HepG2 (cell line): ENCODE measurements at regions not wholly inside any gene's neighbourhood (a gene's known extent, or its start where the extent isn't known, plus 50 kb on each side); places are given as distances from the start of the nearest gene placed in this dataset.

Source experiments
- ATAC-seq: fragments of 200-7000 bp; cut with Tn5 transposase; 3 replicates; pipeline ENCODE4 v1.9.1; 2020; ENCODE audit warnings: mild to moderate bottlenecking, moderate library complexity
- BruUV-seq: library from RNA; stranded (reverse); fragments of 400-500 nt; replicated peaks from 2 replicates; lab custom pipeline; 2021; lab: Mats Ljungman, UMichigan
- CTCF ChIA-PET: fragments of 300-600 bp; formaldehyde crosslinking; extraction: SDS; loops from one replicate; lab custom pipeline; 2021; ENCODE audit warnings: low total read pairs, inconsistent platforms, low intra/inter-chr PET ratio; lab: Yijun Ruan, JAX
- POLR2A ChIA-PET: fragments of 350-600 bp; sonication (Branson Sonifier 250); formaldehyde crosslinking; loops from one replicate; lab custom pipeline; 2020; ENCODE audit warnings: antibody characterized with exemption, inconsistent platforms; lab: Yijun Ruan, JAX
- DNase-seq: peaks from one replicate; pipeline ENCODE4 v3.0.0-alpha.2; 2015; ENCODE audit warnings: low spot score
- FAIRE-seq: peaks from 3 replicates; lab custom pipeline; 2011; peaks lifted over from hg19 to GRCh38; lab: Jason Lieb, UNC
- H2AFZ ChIP-seq: one replicate; pipeline ENCODE4 v1.6.1; 2011; ENCODE audit warnings: low read length, inconsistent platforms
- H3K27ac ChIP-seq: fragments of 300-600 bp; 3 replicates; pipeline ENCODE4 v1.8.0; 2011; ENCODE audit warnings: mixed run types, mild to moderate bottlenecking, mixed read lengths, low read length, inconsistent platforms; ENCODE audit not compliant: insufficient read depth; ENCODE audit errors: extremely low read length
- H3K27me3 ChIP-seq, 2 experiments: fragments of 200-600 bp in 1 of 2; 2 replicates in 1 of 2; 3 replicates in 1 of 2; pipeline versions ENCODE4 v1.6.0 to v1.8.0; 2011; ENCODE audit warnings: low read length in 2 of 2, mild to moderate bottlenecking in 2 of 2, moderate library complexity in 2 of 2, inconsistent platforms in 1 of 2; ENCODE audit not compliant: insufficient read depth in 2 of 2, control insufficient read depth in 1 of 2
- H3K36me3 ChIP-seq, 2 experiments: fragments of 200-600 bp in 1 of 2; replicated peaks in 1 of 2; 2 replicates in 1 of 2; 3 replicates in 1 of 2; pipeline versions ENCODE4 v1.5.1 to v1.8.0; 2011; ENCODE audit warnings: low read length in 2 of 2, inconsistent platforms in 1 of 2; ENCODE audit not compliant: insufficient read depth in 2 of 2, control insufficient read depth in 1 of 2
- H3K4me1 ChIP-seq: 2 replicates; pipeline ENCODE4 v1.5.1; 2012; ENCODE audit warnings: low read length, inconsistent platforms; ENCODE audit not compliant: insufficient read depth
- H3K4me2 ChIP-seq: 2 replicates; pipeline ENCODE4 v1.6.0; 2011; ENCODE audit warnings: low read depth, low read length, inconsistent platforms
- H3K4me3 ChIP-seq, 3 experiments: fragments of 200-600 bp in 1 of 3; sonication (generic), shearing (Covaris generic) in 1 of 3; replicated peaks in 1 of 3; 2 replicates each; pipeline ENCODE4 v1.5.1; 2011 to 2016; ENCODE audit warnings: low read length in 3 of 3, inconsistent platforms in 2 of 3, low read depth in 2 of 3, mild to moderate bottlenecking in 2 of 3, control low read depth in 1 of 3, mixed read lengths in 1 of 3; ENCODE audit not compliant: insufficient read depth in 1 of 3
- H3K79me2 ChIP-seq: one replicate; pipeline ENCODE4 v1.6.1; 2011; ENCODE audit warnings: low read length, inconsistent platforms; ENCODE audit not compliant: insufficient read depth
- H3K9ac ChIP-seq: 2 replicates; pipeline ENCODE4 v1.6.0; 2011; ENCODE audit warnings: mild to moderate bottlenecking, low read depth, low read length, inconsistent platforms; ENCODE audit not compliant: insufficient read depth
- H3K9me3 ChIP-seq: 2 replicates; pipeline ENCODE4 v1.5.1; 2012; ENCODE audit warnings: mild to moderate bottlenecking, low read length
- H4K20me1 ChIP-seq: 2 replicates; pipeline ENCODE4 v1.6.0; 2011; ENCODE audit warnings: inconsistent platforms, mild to moderate bottlenecking, low read length, moderate library complexity; ENCODE audit not compliant: insufficient read depth
- CCAR2 ChIP-seq: fragments of 200-400 bp; formaldehyde crosslinking; optimal IDR thresholded peaks from 2 replicates; pipeline ENCODE3; 2018; ENCODE audit warnings: low read depth, mild to moderate bottlenecking, low read length, moderate library complexity
- GABPA ChIP-seq, 2 experiments: IDR thresholded peaks; 2 replicates each; pipeline ENCODE4 v1.6.1; 2011 to 2016; ENCODE audit warnings: low read depth in 2 of 2, low read length in 1 of 2, missing biosample characterization in 1 of 2, missing genetic modification characterization in 1 of 2
- MTF1 ChIP-seq: sonication (generic); formaldehyde crosslinking; IDR thresholded peaks from 2 replicates; pipeline ENCODE4 v1.5.0; 2020; ENCODE audit warnings: missing genetic modification reagents
- RBFOX2 ChIP-seq: fragments of 200-400 bp; formaldehyde crosslinking; IDR thresholded peaks from 2 replicates; pipeline ENCODE4 v1.6.1; 2017; ENCODE audit warnings: low read depth, mild to moderate bottlenecking, low read length
- RBM39 ChIP-seq: fragments of 200-400 bp; formaldehyde crosslinking; IDR thresholded peaks from one replicate; pipeline ENCODE4 v1.6.1; 2018; ENCODE audit warnings: antibody characterized with exemption, mild to moderate bottlenecking, low read depth, low read length; ENCODE audit not compliant: poor library complexity, severe bottlenecking
- ZNF10 ChIP-seq: sonication (generic); formaldehyde crosslinking; IDR thresholded peaks from 2 replicates; pipeline ENCODE4 v1.4.0; 2020; ENCODE audit warnings: mild to moderate bottlenecking, low read depth, missing genetic modification reagents, borderline replicate concordance
- ZNF570 ChIP-seq: sonication (generic); formaldehyde crosslinking; IDR thresholded peaks from 2 replicates; pipeline ENCODE4 v1.4.0; 2020; ENCODE audit warnings: mild to moderate bottlenecking, missing genetic modification reagents, borderline replicate concordance
- WGBS: methylation state at CpG from one replicate; pipeline ENCODE4 v1.1.6; 2017; ENCODE audit warnings: low lambda C conversion rate; 5-methylcytosine and 5-hydroxymethylcytosine counted together
- in situ Hi-C: cut with HindIII; loops from 2 replicates; pipeline ENCODE4 v1.10.0; 2017; ENCODE audit warnings: low pct_unique_long_range_greater_than_20kb; ENCODE audit not compliant: extremely low pct_ligation_motif_present
- intact Hi-C: fragments of 100-400 bp; cut with micrococcal nuclease; formaldehyde crosslinking; loops from one replicate; pipeline ENCODE4 v1.10.0; 2022; ENCODE audit not compliant: unreplicated experiment
- TF ChIP-seq, protein P1 (sequence below): sonication (generic); formaldehyde crosslinking; IDR thresholded peaks from 2 replicates; pipeline ENCODE4 v1.9.0; 2021; ENCODE audit warnings: mild to moderate bottlenecking, missing genetic modification reagents

GRCh38 chr12:83210933-83211332 lies 524.2 kb downstream of the TMTC2 start:
- in situ Hi-C loops, result no loop called here

More at GRCh38 chr12:83210933-83211332, 524.2 kb downstream of the TMTC2 start:
- WGBS, result 5% methylated on average over 2 of the region's 2 CpGs
- H3K4me1 ChIP-seq, result no peaks in the 10 kb centered on the region
- ChIA-PET CTCF (no interaction called here), POLR2A (no interaction called here)
- H3K9me3 ChIP-seq, result peaks cover 28% of the 10 kb centered on the region
- H3K4me2 ChIP-seq, result no peak overlapping the region
- DNase-seq, result no peak
- no peak for ATAC-seq
- no peak for TF ChIP-seq RBFOX2
- TF ChIP-seq ZNF570 (CRISPR knock-in tag), result no peak
- TF ChIP-seq ZNF10 (CRISPR knock-in tag), result no peak
- no peak for TF ChIP-seq GABPA (IDR thresholded peaks at IDR 0.05; ENCODE audit: low read depth, low read length)
- no peak for TF ChIP-seq GABPA (CRISPR knock-in tag; IDR thresholded peaks at IDR 0.05; ENCODE audit: low read depth)
- TF ChIP-seq, protein P1, sequence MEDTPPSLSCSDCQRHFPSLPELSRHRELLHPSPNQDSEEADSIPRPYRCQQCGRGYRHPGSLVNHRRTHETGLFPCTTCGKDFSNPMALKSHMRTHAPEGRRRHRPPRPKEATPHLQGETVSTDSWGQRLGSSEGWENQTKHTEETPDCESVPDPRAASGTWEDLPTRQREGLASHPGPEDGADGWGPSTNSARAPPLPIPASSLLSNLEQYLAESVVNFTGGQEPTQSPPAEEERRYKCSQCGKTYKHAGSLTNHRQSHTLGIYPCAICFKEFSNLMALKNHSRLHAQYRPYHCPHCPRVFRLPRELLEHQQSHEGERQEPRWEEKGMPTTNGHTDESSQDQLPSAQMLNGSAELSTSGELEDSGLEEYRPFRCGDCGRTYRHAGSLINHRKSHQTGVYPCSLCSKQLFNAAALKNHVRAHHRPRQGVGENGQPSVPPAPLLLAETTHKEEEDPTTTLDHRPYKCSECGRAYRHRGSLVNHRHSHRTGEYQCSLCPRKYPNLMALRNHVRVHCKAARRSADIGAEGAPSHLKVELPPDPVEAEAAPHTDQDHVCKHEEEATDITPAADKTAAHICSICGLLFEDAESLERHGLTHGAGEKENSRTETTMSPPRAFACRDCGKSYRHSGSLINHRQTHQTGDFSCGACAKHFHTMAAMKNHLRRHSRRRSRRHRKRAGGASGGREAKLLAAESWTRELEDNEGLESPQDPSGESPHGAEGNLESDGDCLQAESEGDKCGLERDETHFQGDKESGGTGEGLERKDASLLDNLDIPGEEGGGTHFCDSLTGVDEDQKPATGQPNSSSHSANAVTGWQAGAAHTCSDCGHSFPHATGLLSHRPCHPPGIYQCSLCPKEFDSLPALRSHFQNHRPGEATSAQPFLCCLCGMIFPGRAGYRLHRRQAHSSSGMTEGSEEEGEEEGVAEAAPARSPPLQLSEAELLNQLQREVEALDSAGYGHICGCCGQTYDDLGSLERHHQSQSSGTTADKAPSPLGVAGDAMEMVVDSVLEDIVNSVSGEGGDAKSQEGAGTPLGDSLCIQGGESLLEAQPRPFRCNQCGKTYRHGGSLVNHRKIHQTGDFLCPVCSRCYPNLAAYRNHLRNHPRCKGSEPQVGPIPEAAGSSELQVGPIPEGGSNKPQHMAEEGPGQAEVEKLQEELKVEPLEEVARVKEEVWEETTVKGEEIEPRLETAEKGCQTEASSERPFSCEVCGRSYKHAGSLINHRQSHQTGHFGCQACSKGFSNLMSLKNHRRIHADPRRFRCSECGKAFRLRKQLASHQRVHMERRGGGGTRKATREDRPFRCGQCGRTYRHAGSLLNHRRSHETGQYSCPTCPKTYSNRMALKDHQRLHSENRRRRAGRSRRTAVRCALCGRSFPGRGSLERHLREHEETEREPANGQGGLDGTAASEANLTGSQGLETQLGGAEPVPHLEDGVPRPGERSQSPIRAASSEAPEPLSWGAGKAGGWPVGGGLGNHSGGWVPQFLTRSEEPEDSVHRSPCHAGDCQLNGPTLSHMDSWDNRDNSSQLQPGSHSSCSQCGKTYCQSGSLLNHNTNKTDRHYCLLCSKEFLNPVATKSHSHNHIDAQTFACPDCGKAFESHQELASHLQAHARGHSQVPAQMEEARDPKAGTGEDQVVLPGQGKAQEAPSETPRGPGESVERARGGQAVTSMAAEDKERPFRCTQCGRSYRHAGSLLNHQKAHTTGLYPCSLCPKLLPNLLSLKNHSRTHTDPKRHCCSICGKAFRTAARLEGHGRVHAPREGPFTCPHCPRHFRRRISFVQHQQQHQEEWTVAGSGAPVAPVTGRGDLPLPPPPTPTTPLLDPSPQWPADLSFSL (CRISPR knock-in tag), result no peak
- no peak for TF ChIP-seq RBM39
- no peak for TF ChIP-seq MTF1
- no peak for TF ChIP-seq CCAR2
- no peak overlapping the region for H3K27ac ChIP-seq
- BruUV-seq, result no TSS peak
- no peak for FAIRE-seq
- no peaks in the 10 kb centered on the region for H3K79me2 ChIP-seq
- no peak overlapping the region for H2AFZ ChIP-seq
- no peaks in the 10 kb centered on the region for H4K20me1 ChIP-seq
- no peak overlapping the region for H3K4me3 ChIP-seq
- H3K9ac ChIP-seq, result no peak overlapping the region
- no peaks in the 10 kb centered on the region for H3K36me3 ChIP-seq
- H3K27me3 ChIP-seq, result no peaks in the 10 kb centered on the region; a peak in 1 of 5 replicates
- intact Hi-C loops, result no loop called here
